ENCODE measurements at regions not wholly inside any gene's neighbourhood (a gene's known extent, or its start where the extent isn't known, plus 50 kb on each side); places are given as distances from the start of the nearest gene placed in this dataset.

GRCh38 chr4:188383180-188383579 lies 243.9 kb downstream of the TRIML1 start:
- TF ChIP-seq CTCF (IDR thresholded peaks at IDR 0.05) (no peak), CHD4 (IDR thresholded peaks at IDR 0.05; ENCODE audit: borderline replicate concordance) (no peak), KDM1A (IDR thresholded peaks at IDR 0.05; ENCODE audit: low read depth) (no peak), RNF2 (IDR thresholded peaks at IDR 0.05; ENCODE audit: borderline replicate concordance, low read depth) (no peak), EP300 (IDR thresholded peaks at IDR 0.05) (no peak), POLR2A (IDR thresholded peaks at IDR 0.05; ENCODE audit: low read length) (no peak), JUN (IDR thresholded peaks at IDR 0.05) (no peak), BCL3 (IDR thresholded peaks at IDR 0.05) (no peak), TP53 (CRISPR knock-in tag; IDR thresholded peaks at IDR 0.05) (no peak)

Measured in A549 (cell line).